Mononuclear cell (primary cell): ENCODE measurements at regions not wholly inside any gene's neighbourhood (a gene's known extent, or its start where the extent isn't known, plus 50 kb on each side); places are given as distances from the start of the nearest gene placed in this dataset.
"Not testable (repeated sequence)": the region's sequence is repeated elsewhere in the genome, so short reads cannot be mapped to it uniquely, and the experiment has no call there.

Experiments used
- H3K27me3 ChIP-seq: 2 replicates; pipeline ENCODE4 v1.6.0; 2011; ENCODE audit warnings: low read length, control low read depth; ENCODE audit not compliant: insufficient read depth
- H3K4me1 ChIP-seq: 2 replicates; pipeline ENCODE4 v1.5.1; 2011; ENCODE audit warnings: mild to moderate bottlenecking, low read length, control low read depth; ENCODE audit not compliant: insufficient read depth
- H3K4me3 ChIP-seq: 2 replicates; pipeline ENCODE4 v1.5.1; 2011; ENCODE audit warnings: mild to moderate bottlenecking, low read length, moderate library complexity
- H3K9me3 ChIP-seq: 2 replicates; pipeline ENCODE4 v1.5.1; 2011; ENCODE audit warnings: low read depth, mild to moderate bottlenecking, control low read depth, low read length

- Histone ChIP-seq H3K4me1 (no peaks in the 10 kb centered on the region), H3K9me3 (peaks cover 15% of the 10 kb centered on the region), H3K27me3 (no peaks in the 10 kb centered on the region), H3K4me3 (no peak overlapping the region)
Observed at GRCh38 chr2:184993746-184994145, 395.4 kb downstream of the ZNF804A start.

- H3K9me3 ChIP-seq = peaks cover 19% of the 10 kb centered on the region
- H3K4me1 ChIP-seq = no peaks in the 10 kb centered on the region
- H3K4me3 ChIP-seq = no peak overlapping the region
- H3K27me3 ChIP-seq = no peaks in the 10 kb centered on the region
Observed at GRCh38 chr2:185006481-185006880, 408.2 kb downstream of the ZNF804A start.

- Histone ChIP-seq H3K4me1 (no peaks in the 10 kb centered on the region), H3K27me3 (no peaks in the 10 kb centered on the region), H3K9me3 (peaks cover 36% of the 10 kb centered on the region), H3K4me3 (no peak overlapping the region)
Observed at GRCh38 chr2:185012643-185013042, 414.3 kb downstream of the ZNF804A start.

- Histone ChIP-seq H3K27me3 (no peaks in the 10 kb centered on the region), H3K4me1 (no peaks in the 10 kb centered on the region), H3K9me3 (peaks cover 36% of the 10 kb centered on the region), H3K4me3 (no peak overlapping the region)
Observed at GRCh38 chr2:185014076-185014475, 415.7 kb downstream of the ZNF804A start.

DNA sequence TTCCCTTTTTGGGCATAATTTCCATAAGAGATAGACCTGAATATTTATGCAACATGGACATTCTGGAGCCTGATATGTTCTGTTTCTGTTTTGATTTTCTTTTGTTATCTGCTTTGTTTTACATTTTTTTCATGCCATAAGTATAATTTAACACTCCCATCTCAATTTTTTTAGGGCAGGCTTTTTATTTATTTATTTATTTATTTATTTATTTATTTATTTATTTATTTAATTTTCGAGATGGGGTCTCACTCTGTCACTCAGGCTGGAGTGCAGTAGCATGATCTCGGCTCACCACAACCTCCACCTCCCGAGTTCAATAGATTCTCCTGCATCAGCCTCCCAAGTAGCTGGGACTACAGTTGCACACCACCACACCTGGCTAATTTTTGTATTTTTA, 427.6 kb downstream of the ZNF804A start:
- H3K27me3 ChIP-seq, H3K4me1 ChIP-seq, H3K4me3 ChIP-seq, H3K9me3 ChIP-seq: not testable (repeated sequence)

GRCh38 chr2:185035906-185036305, 437.6 kb downstream of the ZNF804A start:
- no peak overlapping the region for H3K4me3 ChIP-seq
- H3K27me3 ChIP-seq = no peaks in the 10 kb centered on the region
- peaks cover 28% of the 10 kb centered on the region for H3K9me3 ChIP-seq
- no peaks in the 10 kb centered on the region for H3K4me1 ChIP-seq

GRCh38 chr2:185044323-185044874, 446.1 kb downstream of the ZNF804A start:
- Histone ChIP-seq H3K27me3 (no peaks in the 10 kb centered on the region), H3K4me3 (no peak overlapping the region), H3K4me1 (no peaks in the 10 kb centered on the region), H3K9me3 (peaks cover 24% of the 10 kb centered on the region)

DNA sequence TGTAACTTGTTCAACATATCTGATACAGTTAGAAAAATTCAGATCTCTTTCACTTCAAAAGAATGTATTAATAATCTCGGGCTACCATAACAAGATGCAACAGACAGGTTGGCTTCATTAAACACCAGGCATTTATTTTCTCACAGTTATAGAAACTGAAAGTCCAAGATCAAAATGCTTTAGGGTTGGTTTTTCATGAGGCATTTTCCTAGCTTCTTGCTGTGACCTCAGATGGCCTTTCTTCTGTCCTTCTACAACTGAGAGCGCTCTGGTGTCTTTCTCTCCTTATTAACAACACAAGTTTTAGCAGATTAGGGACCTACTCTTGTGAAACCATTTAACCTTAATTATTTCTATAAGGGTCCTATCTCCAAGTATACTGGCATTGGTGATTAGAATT, 452.5 kb downstream of the ZNF804A start:
- no peaks in the 10 kb centered on the region for H3K4me1 ChIP-seq
- H3K4me3 ChIP-seq = no peak overlapping the region
- H3K27me3 ChIP-seq = no peaks in the 10 kb centered on the region
- H3K9me3 ChIP-seq = no peaks in the 10 kb centered on the region

- no peak overlapping the region for H3K4me3 ChIP-seq
- H3K4me1 ChIP-seq = no peaks in the 10 kb centered on the region
- H3K27me3 ChIP-seq = no peaks in the 10 kb centered on the region
- H3K9me3 ChIP-seq = no peaks in the 10 kb centered on the region
Observed at GRCh38 chr2:185063761-185064160, 465.4 kb downstream of the ZNF804A start.

GRCh38 chr2:185066128-185066527, 467.8 kb downstream of the ZNF804A start:
- Histone ChIP-seq H3K27me3 (no peaks in the 10 kb centered on the region), H3K4me1 (no peaks in the 10 kb centered on the region), H3K4me3 (no peak overlapping the region), H3K9me3 (no peaks in the 10 kb centered on the region)

- Histone ChIP-seq H3K4me3 (no peak overlapping the region), H3K4me1 (no peaks in the 10 kb centered on the region), H3K9me3 (no peaks in the 10 kb centered on the region), H3K27me3 (no peaks in the 10 kb centered on the region)
Observed at GRCh38 chr2:185069107-185069506, 470.8 kb downstream of the ZNF804A start.

DNA sequence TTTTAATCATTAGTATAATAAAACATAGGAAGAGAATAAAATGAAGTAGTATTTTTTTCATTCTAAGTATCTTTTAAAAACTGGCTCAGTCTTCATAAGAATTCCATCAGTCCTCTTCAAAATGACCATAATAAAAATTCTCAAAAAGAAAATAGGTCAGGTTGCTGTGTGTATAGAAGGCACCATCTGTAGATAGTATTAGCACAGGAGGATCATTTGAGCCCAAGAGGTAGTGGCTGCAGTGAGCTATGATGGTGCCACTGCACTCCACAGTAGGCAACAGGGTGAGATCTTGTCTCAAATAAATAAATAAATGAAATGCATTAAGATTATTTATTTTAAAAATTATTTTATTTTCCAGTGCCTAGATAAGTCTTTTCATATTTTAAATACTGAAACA, 475.8 kb downstream of the ZNF804A start:
- Histone ChIP-seq H3K9me3 (no peaks in the 10 kb centered on the region), H3K4me3 (no peak overlapping the region), H3K27me3 (no peaks in the 10 kb centered on the region), H3K4me1 (no peaks in the 10 kb centered on the region)

- no peaks in the 10 kb centered on the region for H3K27me3 ChIP-seq
- no peaks in the 10 kb centered on the region for H3K9me3 ChIP-seq
- H3K4me1 ChIP-seq = no peaks in the 10 kb centered on the region
- H3K4me3 ChIP-seq = no peak overlapping the region
Observed at GRCh38 chr2:185082749-185083148, 484.4 kb downstream of the ZNF804A start.

DNA sequence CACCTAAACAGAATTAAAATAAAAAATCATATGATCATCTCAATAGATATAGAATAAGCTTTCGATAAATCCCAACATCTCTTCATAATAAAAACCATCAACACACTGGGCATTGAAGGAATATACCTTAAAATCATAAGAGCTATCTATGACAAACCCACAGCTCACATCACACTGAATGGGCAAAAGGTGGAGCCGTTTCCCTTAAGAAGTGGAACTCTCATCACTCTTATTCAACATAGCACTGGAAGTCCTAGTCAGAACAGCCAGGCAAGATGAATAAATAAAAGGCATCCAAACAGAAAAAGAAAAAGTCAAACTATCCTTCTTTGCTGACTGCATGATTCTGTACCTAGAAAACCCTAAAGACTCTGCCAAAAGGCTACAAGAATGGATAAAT, 510.3 kb downstream of the ZNF804A start:
- Histone ChIP-seq H3K9me3 (no peaks in the 10 kb centered on the region), H3K4me1 (no peaks in the 10 kb centered on the region), H3K4me3 (no peak overlapping the region), H3K27me3 (no peaks in the 10 kb centered on the region)

DNA sequence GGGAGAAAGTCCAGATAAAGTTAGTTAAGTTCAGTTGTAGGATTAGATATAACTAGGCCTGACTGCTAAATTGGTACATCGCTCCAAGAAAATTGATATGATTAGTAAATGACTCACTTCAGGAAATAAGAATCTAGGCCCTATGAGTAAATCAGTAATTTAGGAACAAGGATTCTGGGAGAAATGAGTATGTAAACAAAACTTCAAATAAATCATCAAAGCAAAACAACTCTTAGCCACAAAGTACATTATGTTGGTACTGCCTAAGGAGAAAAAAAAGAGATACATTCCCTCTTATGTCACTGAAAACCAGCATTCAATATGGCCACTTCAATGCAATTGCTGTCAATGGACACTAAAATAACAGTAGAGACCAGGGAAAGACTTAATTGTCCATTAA, 529.1 kb downstream of the ZNF804A start:
- Histone ChIP-seq H3K4me1 (no peaks in the 10 kb centered on the region), H3K9me3 (no peaks in the 10 kb centered on the region), H3K4me3 (no peak overlapping the region)

DNA sequence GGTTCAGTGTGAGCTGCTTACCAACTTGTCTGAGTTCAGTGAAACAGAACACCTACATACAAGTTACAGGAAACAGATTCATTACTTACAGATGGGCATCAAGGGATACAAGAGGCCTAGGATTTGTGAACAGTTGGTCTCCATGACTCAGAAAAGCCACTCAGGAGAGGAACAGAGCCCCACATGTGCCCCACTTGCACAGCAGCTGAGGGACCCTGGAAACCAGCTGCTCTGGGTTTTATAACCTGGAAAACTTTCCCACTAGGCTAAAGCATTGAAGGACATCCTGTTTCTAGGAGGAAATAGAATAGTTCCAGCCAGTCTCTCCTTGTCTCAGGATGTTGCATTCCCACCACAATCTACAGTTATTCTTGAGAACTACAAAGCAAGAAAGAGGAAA, 530.0 kb downstream of the ZNF804A start:
- Histone ChIP-seq H3K9me3 (no peaks in the 10 kb centered on the region), H3K27me3 (no peaks in the 10 kb centered on the region), H3K4me1 (no peaks in the 10 kb centered on the region), H3K4me3 (no peak overlapping the region)

More for the DNA sequence above, 529.1 kb downstream of the ZNF804A start:
- H3K27me3 ChIP-seq = no peaks in the 10 kb centered on the region
